Endothelial cell of umbilical vein (primary cell): ENCODE measurements at regions not wholly inside any gene's neighbourhood (a gene's known extent, or its start where the extent isn't known, plus 50 kb on each side); places are given as distances from the start of the nearest gene placed in this dataset.

Experiments
- BruUV-seq: library from RNA; stranded (reverse); fragments of 400-500 nt; replicated peaks from 2 replicates; lab custom pipeline; 2021; lab: Mats Ljungman, UMichigan
- CTCF ChIA-PET: fragments of 300-600, 350-600 bp; sonication (Branson Sonifier 250); formaldehyde crosslinking; loops from one replicate; lab custom pipeline; 2021; ENCODE audit warnings: antibody characterized with exemption, inconsistent platforms; lab: Charles Lee
- POLR2A ChIA-PET: fragments of 300-600, 350-600 bp; sonication (Branson Sonifier 250); formaldehyde crosslinking; loops from one replicate; lab custom pipeline; 2021; ENCODE audit warnings: antibody characterized with exemption, inconsistent platforms; lab: Charles Lee
- DNase-seq: peaks from one replicate; pipeline ENCODE4 v3.0.0-alpha.2; 2011; ENCODE audit warnings: low read depth, low spot score
- FAIRE-seq: peaks from 2 replicates; lab custom pipeline; 2011; peaks lifted over from hg19 to GRCh38; lab: Jason Lieb, UNC
- H2AFZ ChIP-seq: 2 replicates; pipeline ENCODE4 v1.6.0; 2012; ENCODE audit warnings: low read depth, low read length, control low read depth, inconsistent platforms
- H3K27ac ChIP-seq: 2 replicates; pipeline ENCODE4 v1.5.1; 2011; ENCODE audit warnings: low read depth, mild to moderate bottlenecking, control low read depth, low read length, moderate library complexity; ENCODE audit not compliant: insufficient read depth
- H3K27me3 ChIP-seq, 2 experiments: 2 replicates each; pipeline versions ENCODE4 v1.6.0 to v1.6.1; 2011; ENCODE audit warnings: low read length in 2 of 2, mixed read lengths in 1 of 2; ENCODE audit not compliant: control insufficient read depth in 2 of 2, insufficient read depth in 2 of 2
- H3K36me3 ChIP-seq, 2 experiments: 2 replicates in 1 of 2; 3 replicates in 1 of 2; pipeline ENCODE4 v1.5.1; 2011; ENCODE audit warnings: low read length in 2 of 2, mild to moderate bottlenecking in 1 of 2, moderate library complexity in 1 of 2; ENCODE audit not compliant: control insufficient read depth in 2 of 2, insufficient read depth in 2 of 2; ENCODE audit errors: extremely low read depth in 1 of 2
- H3K4me1 ChIP-seq: 3 replicates; pipeline ENCODE4 v1.5.1; 2011; ENCODE audit warnings: mild to moderate bottlenecking, low read length; ENCODE audit not compliant: control insufficient read depth, insufficient read depth; ENCODE audit errors: extremely low read depth
- H3K4me2 ChIP-seq: 2 replicates; pipeline ENCODE4 v1.6.1; 2011; ENCODE audit warnings: low read length, control low read depth, mixed read lengths; ENCODE audit not compliant: insufficient read depth
- H3K4me3 ChIP-seq, 3 experiments: fragments of 200-600 bp in 1 of 3; sonication (generic), shearing (Covaris generic) in 1 of 3; replicated peaks in 1 of 3; 2 replicates each; pipeline ENCODE4 v1.5.1; 2011 to 2016; ENCODE audit warnings: control low read depth in 3 of 3, low read length in 3 of 3, mild to moderate bottlenecking in 2 of 3, inconsistent platforms in 1 of 3, low read depth in 1 of 3, moderate library complexity in 1 of 3; ENCODE audit not compliant: insufficient read depth in 1 of 3
- H3K79me2 ChIP-seq: 2 replicates; pipeline ENCODE4 v1.6.0; 2012; ENCODE audit warnings: low read length, inconsistent platforms; ENCODE audit not compliant: control insufficient read depth, insufficient read depth
- H3K9ac ChIP-seq: replicated peaks from 2 replicates; pipeline ENCODE3; 2011; ENCODE audit warnings: low read length, control low read depth; ENCODE audit not compliant: insufficient read depth; ENCODE audit errors: extremely low read depth
- H3K9me1 ChIP-seq: replicated peaks from 3 replicates; pipeline ENCODE4 v1.6.0; 2011; ENCODE audit warnings: mild to moderate bottlenecking, low read length; ENCODE audit not compliant: control insufficient read depth, insufficient read depth; ENCODE audit errors: extremely low read depth
- H3K9me3 ChIP-seq: replicated peaks from 2 replicates; pipeline ENCODE4 v1.5.1; 2012; ENCODE audit warnings: low read length, inconsistent platforms; ENCODE audit not compliant: control insufficient read depth, insufficient read depth
- H4K20me1 ChIP-seq: replicated peaks from 2 replicates; pipeline ENCODE3; 2011; ENCODE audit warnings: mild to moderate bottlenecking, low read length; ENCODE audit not compliant: control insufficient read depth, insufficient read depth; ENCODE audit errors: extremely low read depth
- EZH2 ChIP-seq: IDR thresholded peaks from 2 replicates; pipeline ENCODE4 v1.6.1; 2012; ENCODE audit warnings: borderline replicate concordance, low read depth, mild to moderate bottlenecking, moderate library complexity, low read length, inconsistent platforms; ENCODE audit not compliant: severe bottlenecking
- FOS ChIP-seq: IDR thresholded peaks from 2 replicates; pipeline ENCODE4 v1.6.1; 2011; ENCODE audit warnings: mild to moderate bottlenecking, low read length, moderate library complexity, borderline replicate concordance; ENCODE audit not compliant: insufficient read depth
- GATA2 ChIP-seq: IDR thresholded peaks from 2 replicates; pipeline ENCODE4 v1.7.0; 2011; ENCODE audit warnings: low read depth, mild to moderate bottlenecking, moderate library complexity, mixed read lengths, low read length; ENCODE audit not compliant: insufficient read length, insufficient read depth
- JUN ChIP-seq: IDR thresholded peaks from 2 replicates; pipeline ENCODE4 v1.6.1; 2011; ENCODE audit warnings: borderline replicate concordance, low read depth; ENCODE audit not compliant: insufficient read length, insufficient read depth
- MAX ChIP-seq: IDR thresholded peaks from 2 replicates; pipeline ENCODE4 v1.6.1; 2011; ENCODE audit not compliant: insufficient read depth, insufficient read length
- MYC ChIP-seq: IDR thresholded peaks from one replicate; pipeline ENCODE4 v1.6.1; 2011; ENCODE audit warnings: mild to moderate bottlenecking, low read depth, low read length
- POLR2A ChIP-seq: IDR thresholded peaks from 2 replicates; pipeline ENCODE4 v1.6.1; 2012; ENCODE audit warnings: low read depth, mild to moderate bottlenecking, control low read depth, low read length
- POLR2AphosphoS5 ChIP-seq: IDR thresholded peaks from 2 replicates; pipeline ENCODE4 v1.6.1; 2012; ENCODE audit warnings: low read depth, mild to moderate bottlenecking, control low read depth, low read length, moderate library complexity; ENCODE audit not compliant: insufficient read depth
- dilution Hi-C: fragments of 300-500 bp; cut with MboI; formaldehyde crosslinking; loops from one replicate; pipeline ENCODE4 v1.15.0; 2019; ENCODE audit warnings: low sequenced_read_pairs; ENCODE audit not compliant: extremely low pct_ligation_motif_present
- intact Hi-C: fragments of 100-400 bp; cut with micrococcal nuclease; formaldehyde crosslinking; loops from one replicate; pipeline ENCODE4 v1.10.0; 2022
- TF ChIP-seq, protein P1 (sequence below), 2 donors: IDR thresholded peaks; 1 replicate in 1 of 2; 2 replicates in 1 of 2; pipeline ENCODE4 v1.5.1; 2011; ENCODE audit warnings: low read length in 2 of 2, mild to moderate bottlenecking in 2 of 2, moderate library complexity in 2 of 2, control low read depth in 1 of 2, inconsistent platforms in 1 of 2, low read depth in 1 of 2; ENCODE audit not compliant: insufficient read depth in 1 of 2; ENCODE audit errors: extremely low read depth in 1 of 2

- intact Hi-C loops (no loop called here), dilution Hi-C loops (no loop called here)
- CTCF ChIA-PET, result no interaction called here
- H3K4me3 ChIP-seq, result no peak overlapping the region
- FAIRE-seq, result no peak
- DNase-seq, result no peak
- H2AFZ ChIP-seq, result no peak overlapping the region
- H3K9ac ChIP-seq, result no peak overlapping the region
- no peaks in the 10 kb centered on the region for H3K9me1 ChIP-seq
- POLR2A ChIA-PET, result no interaction called here
- H4K20me1 ChIP-seq, result no peaks in the 10 kb centered on the region
- H3K4me2 ChIP-seq, result no peak overlapping the region
- TF ChIP-seq MYC (no peak), EZH2 (no peak), JUN (no peak), POLR2AphosphoS5 (no peak), MAX (no peak), POLR2A (no peak), FOS (no peak), GATA2 (no peak)
- TF ChIP-seq, protein P1, sequence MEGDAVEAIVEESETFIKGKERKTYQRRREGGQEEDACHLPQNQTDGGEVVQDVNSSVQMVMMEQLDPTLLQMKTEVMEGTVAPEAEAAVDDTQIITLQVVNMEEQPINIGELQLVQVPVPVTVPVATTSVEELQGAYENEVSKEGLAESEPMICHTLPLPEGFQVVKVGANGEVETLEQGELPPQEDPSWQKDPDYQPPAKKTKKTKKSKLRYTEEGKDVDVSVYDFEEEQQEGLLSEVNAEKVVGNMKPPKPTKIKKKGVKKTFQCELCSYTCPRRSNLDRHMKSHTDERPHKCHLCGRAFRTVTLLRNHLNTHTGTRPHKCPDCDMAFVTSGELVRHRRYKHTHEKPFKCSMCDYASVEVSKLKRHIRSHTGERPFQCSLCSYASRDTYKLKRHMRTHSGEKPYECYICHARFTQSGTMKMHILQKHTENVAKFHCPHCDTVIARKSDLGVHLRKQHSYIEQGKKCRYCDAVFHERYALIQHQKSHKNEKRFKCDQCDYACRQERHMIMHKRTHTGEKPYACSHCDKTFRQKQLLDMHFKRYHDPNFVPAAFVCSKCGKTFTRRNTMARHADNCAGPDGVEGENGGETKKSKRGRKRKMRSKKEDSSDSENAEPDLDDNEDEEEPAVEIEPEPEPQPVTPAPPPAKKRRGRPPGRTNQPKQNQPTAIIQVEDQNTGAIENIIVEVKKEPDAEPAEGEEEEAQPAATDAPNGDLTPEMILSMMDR (IDR thresholded peaks at IDR 0.05; ENCODE audit: extremely low read depth in 1 of 2, insufficient read depth in 1 of 2, low read depth in 1 of 2, low read length in 2 of 2), result no peak
- H3K27me3 ChIP-seq, result no peaks in the 10 kb centered on the region
- no peaks in the 10 kb centered on the region for H3K9me3 ChIP-seq
- no peaks in the 10 kb centered on the region for H3K4me1 ChIP-seq
- no peak overlapping the region for H3K27ac ChIP-seq
- H3K79me2 ChIP-seq, result no peaks in the 10 kb centered on the region
- no TSS peak for BruUV-seq
- no peaks in the 10 kb centered on the region for H3K36me3 ChIP-seq
Measured at GRCh38 chr14:28656704-28657255, 109.8 kb upstream of the FOXG1 start.
